ENCODE measurements at regions not wholly inside any gene's neighbourhood (a gene's known extent, or its start where the extent isn't known, plus 50 kb on each side); places are given as distances from the start of the nearest gene placed in this dataset.
"Not testable (repeated sequence)": the region's sequence is repeated elsewhere in the genome, so short reads cannot be mapped to it uniquely, and the experiment has no call there.

GRCh38 chrX:53883196-53883595 lies 161.1 kb downstream of the PHF8 start:
- Histone ChIP-seq H3K4me2 (ENCODE audit: low read depth, low read length, poor library complexity, severe bottlenecking) (no peak overlapping the region), H3K27ac (ENCODE audit: low read depth, low read length) (no peak overlapping the region), H3F3A (ENCODE audit: insufficient read depth) (no peaks in the 10 kb centered on the region), H3K9me2 (replicated peaks; ENCODE audit: insufficient read depth, low read length) (no peaks in the 10 kb centered on the region), H4K20me1 (ENCODE audit: low read depth, low read length) (no peaks in the 10 kb centered on the region), H3K9ac (ENCODE audit: low read length) (no peak overlapping the region), H3K4me3 (ENCODE audit: insufficient read depth, low read length, poor library complexity, severe bottlenecking) (no peak overlapping the region), H3K27me3 (ENCODE audit: low read length) (no peaks in the 10 kb centered on the region), H3K9me3 (ENCODE audit: insufficient read depth, low read length) (no peaks in the 10 kb centered on the region), H3K36me3 (ENCODE audit: low read length) (no peaks in the 10 kb centered on the region), H2AFZ (ENCODE audit: low read depth, low read length, severe bottlenecking) (no peak overlapping the region), H3K79me2 (ENCODE audit: insufficient read depth, low read length) (no peaks in the 10 kb centered on the region)
- no peak for TF ChIP-seq CTCF (IDR thresholded peaks at IDR 0.05; ENCODE audit: insufficient read depth, low read length, poor library complexity, severe bottlenecking)
- no peak for TF ChIP-seq EZH2phosphoT487 (conservative IDR thresholded peaks at IDR 0.05; ENCODE audit: low read length)

- no peak for TF ChIP-seq CTCF (IDR thresholded peaks at IDR 0.05; ENCODE audit: insufficient read depth, low read length, poor library complexity, severe bottlenecking)
- no peak for TF ChIP-seq EZH2phosphoT487 (conservative IDR thresholded peaks at IDR 0.05; ENCODE audit: low read length)
- H3K79me2 ChIP-seq (ENCODE audit: insufficient read depth, low read length), result no peaks in the 10 kb centered on the region
- H3K27ac ChIP-seq (ENCODE audit: low read depth, low read length), result no peak overlapping the region
- no peaks in the 10 kb centered on the region for H3K9me3 ChIP-seq (ENCODE audit: insufficient read depth, low read length)
- no peaks in the 10 kb centered on the region for H4K20me1 ChIP-seq (ENCODE audit: low read depth, low read length)
- H3K4me2 ChIP-seq (ENCODE audit: low read depth, low read length, poor library complexity, severe bottlenecking), result no peak overlapping the region
- H3K36me3 ChIP-seq (ENCODE audit: low read length), result no peaks in the 10 kb centered on the region
- no peak overlapping the region for H3K4me3 ChIP-seq (ENCODE audit: insufficient read depth, low read length, poor library complexity, severe bottlenecking)
- no peaks in the 10 kb centered on the region for H3K9me2 ChIP-seq (replicated peaks; ENCODE audit: insufficient read depth, low read length)
- H3K27me3 ChIP-seq (ENCODE audit: low read length), result no peaks in the 10 kb centered on the region
- H3F3A ChIP-seq (ENCODE audit: insufficient read depth), result no peaks in the 10 kb centered on the region
- no peak overlapping the region for H3K9ac ChIP-seq (ENCODE audit: low read length)
- H2AFZ ChIP-seq (ENCODE audit: low read depth, low read length, severe bottlenecking), result no peak overlapping the region
Observed at GRCh38 chrX:53882331-53882730, 161.9 kb downstream of the PHF8 start.

GRCh38 chrX:53880786-53881185 lies 163.5 kb downstream of the PHF8 start:
- not testable (repeated sequence) for H3K79me2 ChIP-seq (ENCODE audit: insufficient read depth, low read length); H3K9me3 ChIP-seq (ENCODE audit: insufficient read depth, low read length); H3F3A ChIP-seq (ENCODE audit: insufficient read depth); H3K9ac ChIP-seq (ENCODE audit: low read length); H2AFZ ChIP-seq (ENCODE audit: low read depth, low read length, severe bottlenecking); H3K27me3 ChIP-seq (ENCODE audit: low read length); H3K4me2 ChIP-seq (ENCODE audit: low read depth, low read length, poor library complexity, severe bottlenecking); H4K20me1 ChIP-seq (ENCODE audit: low read depth, low read length); H3K36me3 ChIP-seq (ENCODE audit: low read length); H3K9me2 ChIP-seq (replicated peaks; ENCODE audit: insufficient read depth, low read length); H3K27ac ChIP-seq (ENCODE audit: low read depth, low read length); H3K4me3 ChIP-seq (ENCODE audit: insufficient read depth, low read length, poor library complexity, severe bottlenecking)

GRCh38 chrX:53859890-53860289 lies 173.4 kb upstream of the HUWE1 start:
- no peak for TF ChIP-seq CTCF (IDR thresholded peaks at IDR 0.05; ENCODE audit: insufficient read depth, low read length, poor library complexity, severe bottlenecking)
- no peak for TF ChIP-seq EZH2phosphoT487 (conservative IDR thresholded peaks at IDR 0.05; ENCODE audit: low read length)
- H3K27ac ChIP-seq (ENCODE audit: low read depth, low read length), result no peak overlapping the region

More at GRCh38 chrX:53859890-53860289, 173.4 kb upstream of the HUWE1 start:
- Histone ChIP-seq H3K4me2 (ENCODE audit: low read depth, low read length, poor library complexity, severe bottlenecking) (no peak overlapping the region), H3K79me2 (ENCODE audit: insufficient read depth, low read length) (no peaks in the 10 kb centered on the region), H3K36me3 (ENCODE audit: low read length) (no peaks in the 10 kb centered on the region), H3K4me3 (ENCODE audit: insufficient read depth, low read length, poor library complexity, severe bottlenecking) (no peak overlapping the region), H3K9me2 (replicated peaks; ENCODE audit: insufficient read depth, low read length) (no peaks in the 10 kb centered on the region), H3K9ac (ENCODE audit: low read length) (no peak overlapping the region), H3F3A (ENCODE audit: insufficient read depth) (no peaks in the 10 kb centered on the region), H4K20me1 (ENCODE audit: low read depth, low read length) (no peaks in the 10 kb centered on the region), H3K9me3 (ENCODE audit: insufficient read depth, low read length) (no peaks in the 10 kb centered on the region), H3K27me3 (ENCODE audit: low read length) (no peaks in the 10 kb centered on the region), H2AFZ (ENCODE audit: low read depth, low read length, severe bottlenecking) (no peak overlapping the region)
